ENCODE measurements at regions not wholly inside any gene's neighbourhood (a gene's known extent, or its start where the extent isn't known, plus 50 kb on each side); places are given as distances from the start of the nearest gene placed in this dataset.
A peak's percentile ranks its signal among the peaks of the same experiment; 100 is the strongest.

DNA sequence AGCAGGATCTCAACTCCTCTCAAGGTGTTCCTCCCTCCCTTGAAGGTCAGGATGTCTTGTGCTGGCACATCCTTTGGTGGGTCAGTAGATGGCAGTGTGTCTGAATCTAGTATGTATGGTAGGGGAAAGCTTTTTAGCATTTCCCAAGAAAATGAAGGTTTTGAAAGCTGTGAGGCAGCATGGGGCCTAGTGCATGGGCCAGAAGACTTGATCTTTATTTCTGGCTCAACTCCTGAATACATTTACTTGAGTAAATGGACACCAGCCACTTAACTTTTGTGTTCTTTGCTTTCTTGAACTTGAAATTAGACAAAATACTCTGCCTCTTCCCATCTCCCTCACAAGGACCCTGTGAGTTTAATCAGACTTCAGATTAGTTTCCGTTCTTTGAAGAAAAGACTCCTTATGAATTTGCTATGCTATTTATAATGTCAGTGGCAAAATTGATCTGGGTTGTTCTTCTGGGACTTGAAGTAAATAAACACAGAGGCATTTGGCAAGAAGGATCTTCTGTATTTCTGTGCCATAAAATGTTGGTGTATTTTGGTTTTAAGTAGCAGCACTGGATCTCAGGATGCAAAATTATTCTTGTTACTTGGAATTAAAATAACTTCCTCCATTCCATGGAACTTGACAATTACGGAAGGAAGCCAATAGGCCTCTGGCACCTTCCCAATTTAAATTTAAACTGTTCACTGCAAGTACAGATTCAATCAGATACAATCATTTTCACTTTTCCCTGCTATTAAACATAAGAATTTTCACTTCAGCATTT, 288.8 kb downstream of the CASP12 start:
- TF ChIP-seq, protein P1, sequence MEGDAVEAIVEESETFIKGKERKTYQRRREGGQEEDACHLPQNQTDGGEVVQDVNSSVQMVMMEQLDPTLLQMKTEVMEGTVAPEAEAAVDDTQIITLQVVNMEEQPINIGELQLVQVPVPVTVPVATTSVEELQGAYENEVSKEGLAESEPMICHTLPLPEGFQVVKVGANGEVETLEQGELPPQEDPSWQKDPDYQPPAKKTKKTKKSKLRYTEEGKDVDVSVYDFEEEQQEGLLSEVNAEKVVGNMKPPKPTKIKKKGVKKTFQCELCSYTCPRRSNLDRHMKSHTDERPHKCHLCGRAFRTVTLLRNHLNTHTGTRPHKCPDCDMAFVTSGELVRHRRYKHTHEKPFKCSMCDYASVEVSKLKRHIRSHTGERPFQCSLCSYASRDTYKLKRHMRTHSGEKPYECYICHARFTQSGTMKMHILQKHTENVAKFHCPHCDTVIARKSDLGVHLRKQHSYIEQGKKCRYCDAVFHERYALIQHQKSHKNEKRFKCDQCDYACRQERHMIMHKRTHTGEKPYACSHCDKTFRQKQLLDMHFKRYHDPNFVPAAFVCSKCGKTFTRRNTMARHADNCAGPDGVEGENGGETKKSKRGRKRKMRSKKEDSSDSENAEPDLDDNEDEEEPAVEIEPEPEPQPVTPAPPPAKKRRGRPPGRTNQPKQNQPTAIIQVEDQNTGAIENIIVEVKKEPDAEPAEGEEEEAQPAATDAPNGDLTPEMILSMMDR (IDR thresholded peaks at IDR 0.05; ENCODE audit: low read depth, low read length, missing control alignments): peak; percentile 90
- Histone ChIP-seq H3K36me3 (replicated peaks) (no peaks in the 10 kb centered on the region), H3K27me3 (replicated peaks) (no peaks in the 10 kb centered on the region), H3K27ac (no peak overlapping the region), H3K4me3 (ENCODE audit: low read depth, low read length) (no peak overlapping the region)
- in situ Hi-C loops (cut with HindIII; ENCODE audit: low pct_ligation_motif_present, low sequenced_read_pairs): no loop called here
- DNase-seq: peak; percentile 40

DNA sequence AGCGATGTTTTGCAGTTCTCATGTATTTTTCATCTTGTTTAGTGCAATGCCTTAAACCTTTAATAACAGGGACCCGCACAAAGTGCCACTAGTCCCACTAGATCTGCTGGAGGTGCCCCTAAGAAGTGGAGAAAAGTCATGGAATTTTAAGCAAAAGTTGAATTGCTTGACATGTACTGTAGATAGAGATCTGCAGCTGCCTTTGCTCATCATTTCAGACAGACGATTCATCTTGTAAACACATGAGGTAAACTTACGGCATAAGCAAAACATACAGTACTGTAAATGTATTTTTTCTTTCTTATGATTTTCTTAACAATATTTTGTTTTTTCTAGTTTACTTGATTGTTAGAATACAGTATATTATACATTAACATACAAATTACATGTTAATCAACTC, 295.6 kb downstream of the CASP12 start:
- Histone ChIP-seq H3K36me3 (replicated peaks) (no peaks in the 10 kb centered on the region), H3K27ac (no peak overlapping the region), H3K27me3 (replicated peaks) (no peaks in the 10 kb centered on the region), H3K4me3 (ENCODE audit: low read depth, low read length) (no peak overlapping the region)
- no peak for DNase-seq
- in situ Hi-C loops (cut with HindIII; ENCODE audit: low pct_ligation_motif_present, low sequenced_read_pairs): no loop called here
- TF ChIP-seq, protein P1 (IDR thresholded peaks at IDR 0.05; ENCODE audit: low read depth, low read length, missing control alignments): no peak

DNA sequence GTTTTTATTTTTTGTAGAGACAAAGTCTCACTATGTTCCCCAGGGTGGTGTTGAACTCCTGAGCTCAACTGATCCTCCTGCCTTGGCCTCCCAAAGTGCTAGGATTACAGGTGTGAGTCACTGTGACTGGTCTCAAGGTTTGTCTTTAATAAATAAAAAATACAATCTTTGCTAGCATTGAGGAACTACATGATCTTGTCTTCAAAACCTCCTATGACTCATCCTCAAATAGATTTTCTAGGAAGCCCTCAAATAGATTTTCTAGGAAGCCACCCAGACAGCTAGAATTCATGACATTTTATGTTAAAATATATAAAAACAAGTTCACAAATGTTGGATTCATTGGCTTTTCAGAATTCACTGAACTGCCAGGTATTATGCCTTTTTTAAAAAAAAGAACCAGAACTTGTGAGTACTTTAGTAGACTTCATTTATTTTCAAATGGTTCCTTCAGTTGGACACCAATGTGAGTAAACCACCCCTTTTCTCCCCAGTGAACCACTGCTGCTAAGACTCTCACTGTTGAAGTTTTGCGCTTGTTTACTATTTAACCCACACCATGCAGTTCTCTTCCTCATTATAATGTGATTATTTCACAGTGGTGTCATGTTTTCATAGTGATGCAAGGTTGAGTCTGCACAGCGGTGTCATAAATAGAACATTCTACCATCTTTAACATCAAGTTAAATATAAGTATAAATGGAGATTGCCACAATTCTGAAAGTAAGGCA, 303.9 kb downstream of the CASP12 start:
- in situ Hi-C loops (cut with HindIII; ENCODE audit: low pct_ligation_motif_present, low sequenced_read_pairs): no loop called here
- Histone ChIP-seq H3K27me3 (replicated peaks) (no peaks in the 10 kb centered on the region), H3K36me3 (replicated peaks) (no peaks in the 10 kb centered on the region), H3K4me3 (ENCODE audit: low read depth, low read length) (no peak overlapping the region), H3K27ac (no peak overlapping the region)
- TF ChIP-seq, protein P1 (IDR thresholded peaks at IDR 0.05; ENCODE audit: low read depth, low read length, missing control alignments): no peak
- DNase-seq: peak; percentile 33

DNA sequence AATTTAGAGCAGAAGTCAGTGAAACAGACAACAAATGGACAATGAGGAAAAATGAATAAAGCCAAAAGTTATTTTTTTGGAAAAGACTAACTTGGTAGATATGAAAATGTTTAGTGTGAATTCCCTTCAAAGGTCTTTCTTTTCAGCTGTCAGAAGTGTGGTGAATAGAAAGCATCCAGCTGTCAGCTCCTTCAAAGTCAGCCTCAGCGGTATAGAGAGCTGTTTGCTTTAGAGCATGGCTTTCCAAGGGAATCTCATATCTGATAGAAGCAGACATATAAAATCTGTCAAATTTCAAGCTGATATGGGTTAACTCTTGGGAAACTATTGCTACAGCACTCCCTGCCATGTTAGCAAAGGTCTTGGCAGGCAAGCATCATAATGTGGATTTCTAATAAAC, 309.3 kb downstream of the CASP12 start:
- in situ Hi-C loops (cut with HindIII; ENCODE audit: low pct_ligation_motif_present, low sequenced_read_pairs): no loop called here
- no peak overlapping the region for H3K4me3 ChIP-seq (ENCODE audit: low read depth, low read length)
- H3K36me3 ChIP-seq (replicated peaks): no peaks in the 10 kb centered on the region
- DNase-seq: no peak
- TF ChIP-seq, protein P1 (IDR thresholded peaks at IDR 0.05; ENCODE audit: low read depth, low read length, missing control alignments): no peak
- H3K27me3 ChIP-seq (replicated peaks): no peaks in the 10 kb centered on the region
- H3K27ac ChIP-seq: no peak overlapping the region

DNA sequence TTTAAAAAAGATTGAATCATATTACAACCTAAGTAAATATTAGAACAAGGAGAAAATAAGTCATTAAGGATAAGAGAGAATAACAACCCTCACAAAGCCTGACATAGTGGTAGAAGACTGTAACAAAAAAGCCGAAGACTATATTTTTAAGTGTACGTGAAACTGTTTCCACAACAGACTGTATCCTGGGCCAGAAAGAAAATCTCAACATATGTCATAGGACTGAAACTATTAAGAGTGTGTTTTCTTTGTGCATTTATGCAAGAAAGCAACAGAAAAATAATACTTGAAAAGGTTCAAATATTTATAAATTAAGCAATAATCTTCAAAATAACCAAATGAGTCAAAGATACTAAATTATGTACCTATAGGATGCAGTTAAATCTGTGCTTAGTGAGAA, 309.8 kb downstream of the CASP12 start:
- Histone ChIP-seq H3K4me3 (ENCODE audit: low read depth, low read length) (no peak overlapping the region), H3K27me3 (replicated peaks) (no peaks in the 10 kb centered on the region), H3K36me3 (replicated peaks) (no peaks in the 10 kb centered on the region), H3K27ac (no peak overlapping the region)
- in situ Hi-C loops (cut with HindIII; ENCODE audit: low pct_ligation_motif_present, low sequenced_read_pairs): no loop called here
- TF ChIP-seq, protein P1 (IDR thresholded peaks at IDR 0.05; ENCODE audit: low read depth, low read length, missing control alignments): no peak
- DNase-seq: no peak
